ENCODE measurements at regions not wholly inside any gene's neighbourhood (a gene's known extent, or its start where the extent isn't known, plus 50 kb on each side); places are given as distances from the start of the nearest gene placed in this dataset.
A peak's percentile ranks its signal among the peaks of the same experiment; 100 is the strongest.

DNA sequence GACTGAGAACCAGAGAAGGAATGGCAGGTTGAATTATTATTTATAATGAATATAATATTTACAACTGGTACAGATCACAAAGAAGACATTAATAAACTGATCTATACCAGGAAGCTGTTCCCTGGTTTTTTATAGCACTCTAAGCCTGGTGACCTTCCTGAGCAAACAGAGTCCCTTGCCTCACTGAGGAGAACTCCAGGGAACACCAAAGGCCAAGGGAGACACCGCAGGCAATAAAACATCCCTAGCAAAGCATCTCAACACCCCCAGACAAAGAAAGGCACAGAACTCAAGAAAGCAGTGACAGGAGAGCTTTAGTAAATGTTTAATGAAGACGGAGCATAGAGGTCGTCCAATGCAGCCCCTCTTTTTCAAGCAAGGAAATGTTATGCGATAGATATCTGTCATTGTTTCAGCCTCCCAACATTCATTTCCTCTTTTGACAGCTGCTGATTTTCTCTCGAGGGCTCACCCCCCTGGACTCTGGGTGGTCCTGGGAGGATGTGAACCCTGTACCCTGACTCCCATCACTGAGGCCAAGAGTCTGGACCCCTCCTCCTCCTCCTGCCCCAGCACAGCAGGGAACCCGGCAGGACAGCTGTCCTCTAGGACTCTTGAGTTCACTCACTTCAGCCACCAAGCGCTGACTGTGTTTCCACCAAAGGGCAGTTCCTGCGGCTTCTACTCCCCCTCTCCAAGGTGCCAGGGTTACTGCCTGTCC lies 342.5 kb upstream of the GATB start:
- Histone ChIP-seq H3F3A (ENCODE audit: insufficient read depth, low read length) (no peaks in the 10 kb centered on the region), H3K9ac (ENCODE audit: low read length) (no peak overlapping the region), H3K4me3 (ENCODE audit: low read length) (no peak overlapping the region), H3K9me3 (replicated peaks; ENCODE audit: insufficient read depth, low read length) (no peaks in the 10 kb centered on the region), H3K4me1 (ENCODE audit: low read length) (peaks cover 10% of the 10 kb centered on the region), H3K36me3 (replicated peaks; ENCODE audit: insufficient read depth, low read length) (no peaks in the 10 kb centered on the region), H3K27me3 (replicated peaks; ENCODE audit: insufficient read depth, low read length) (no peaks in the 10 kb centered on the region), H3K79me2 (ENCODE audit: low read length) (no peaks in the 10 kb centered on the region), H2AFZ (ENCODE audit: low read length) (no peak overlapping the region), H3K4me2 (ENCODE audit: low read depth, low read length) (no peak overlapping the region), H3K9me2 (replicated peaks; ENCODE audit: insufficient read depth, low read length) (no peaks in the 10 kb centered on the region), H3K27ac (ENCODE audit: low read length) (no peak overlapping the region), H4K20me1 (ENCODE audit: insufficient read depth, low read length) (no peaks in the 10 kb centered on the region)
- TF ChIP-seq EZH2phosphoT487 (IDR thresholded peaks at IDR 0.05; ENCODE audit: low read length): no peak
- TF ChIP-seq, protein P1, sequence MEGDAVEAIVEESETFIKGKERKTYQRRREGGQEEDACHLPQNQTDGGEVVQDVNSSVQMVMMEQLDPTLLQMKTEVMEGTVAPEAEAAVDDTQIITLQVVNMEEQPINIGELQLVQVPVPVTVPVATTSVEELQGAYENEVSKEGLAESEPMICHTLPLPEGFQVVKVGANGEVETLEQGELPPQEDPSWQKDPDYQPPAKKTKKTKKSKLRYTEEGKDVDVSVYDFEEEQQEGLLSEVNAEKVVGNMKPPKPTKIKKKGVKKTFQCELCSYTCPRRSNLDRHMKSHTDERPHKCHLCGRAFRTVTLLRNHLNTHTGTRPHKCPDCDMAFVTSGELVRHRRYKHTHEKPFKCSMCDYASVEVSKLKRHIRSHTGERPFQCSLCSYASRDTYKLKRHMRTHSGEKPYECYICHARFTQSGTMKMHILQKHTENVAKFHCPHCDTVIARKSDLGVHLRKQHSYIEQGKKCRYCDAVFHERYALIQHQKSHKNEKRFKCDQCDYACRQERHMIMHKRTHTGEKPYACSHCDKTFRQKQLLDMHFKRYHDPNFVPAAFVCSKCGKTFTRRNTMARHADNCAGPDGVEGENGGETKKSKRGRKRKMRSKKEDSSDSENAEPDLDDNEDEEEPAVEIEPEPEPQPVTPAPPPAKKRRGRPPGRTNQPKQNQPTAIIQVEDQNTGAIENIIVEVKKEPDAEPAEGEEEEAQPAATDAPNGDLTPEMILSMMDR (IDR thresholded peaks at IDR 0.05; ENCODE audit: low read length): no peak
- TF ChIP-seq EZH2 (optimal IDR thresholded peaks at IDR 0.05; ENCODE audit: low read depth, low read length): no peak
- DNase-seq: no peak

DNA sequence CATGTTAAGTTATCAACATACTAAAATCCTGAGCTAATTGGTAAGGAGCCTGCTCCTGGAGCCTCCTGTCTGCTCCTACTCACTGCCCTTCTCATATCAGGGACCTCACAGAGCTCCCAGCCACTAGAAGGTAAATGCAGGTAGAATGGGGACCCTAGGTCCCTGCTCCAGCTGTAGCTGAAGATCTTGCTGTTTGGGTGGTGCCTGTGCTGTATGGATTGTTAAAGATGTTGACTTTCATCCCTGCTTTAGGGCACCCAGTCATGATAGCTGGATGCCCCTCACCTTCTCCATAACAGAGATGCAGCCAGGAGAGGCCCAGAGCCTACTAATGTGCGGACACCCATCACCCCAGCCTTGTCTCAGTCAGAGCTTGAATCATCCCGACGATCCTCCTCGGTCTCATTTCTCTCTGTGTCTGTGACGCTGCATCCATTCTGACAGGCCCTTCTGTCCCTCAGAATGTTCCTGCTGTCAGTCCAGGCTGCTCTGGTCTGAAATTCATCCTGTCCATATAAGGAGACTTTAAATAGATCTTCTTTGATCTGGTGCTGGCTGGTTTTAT lies 341.7 kb upstream of the GATB start:
- no peak for DNase-seq
- no peak for TF ChIP-seq EZH2phosphoT487 (IDR thresholded peaks at IDR 0.05; ENCODE audit: low read length)
- TF ChIP-seq, protein P1 (IDR thresholded peaks at IDR 0.05; ENCODE audit: low read length): no peak
- no peak for TF ChIP-seq EZH2 (optimal IDR thresholded peaks at IDR 0.05; ENCODE audit: low read depth, low read length)
- Histone ChIP-seq H3K9ac (ENCODE audit: low read length) (no peak overlapping the region), H2AFZ (ENCODE audit: low read length) (no peak overlapping the region), H3K4me3 (ENCODE audit: low read length) (no peak overlapping the region), H3K4me2 (ENCODE audit: low read depth, low read length) (no peak overlapping the region), H3F3A (ENCODE audit: insufficient read depth, low read length) (no peaks in the 10 kb centered on the region), H3K27ac (ENCODE audit: low read length) (no peak overlapping the region), H3K27me3 (replicated peaks; ENCODE audit: insufficient read depth, low read length) (no peaks in the 10 kb centered on the region), H3K36me3 (replicated peaks; ENCODE audit: insufficient read depth, low read length) (no peaks in the 10 kb centered on the region), H3K9me3 (replicated peaks; ENCODE audit: insufficient read depth, low read length) (no peaks in the 10 kb centered on the region), H3K9me2 (replicated peaks; ENCODE audit: insufficient read depth, low read length) (no peaks in the 10 kb centered on the region), H4K20me1 (ENCODE audit: insufficient read depth, low read length) (no peaks in the 10 kb centered on the region), H3K4me1 (ENCODE audit: low read length) (peaks cover 10% of the 10 kb centered on the region), H3K79me2 (ENCODE audit: low read length) (no peaks in the 10 kb centered on the region)

GRCh38 chr4:152101556-152102435 lies 341.0 kb upstream of the GATB start:
- no peak overlapping the region for H3K4me2 ChIP-seq (ENCODE audit: low read depth, low read length)
- H3K27ac ChIP-seq (ENCODE audit: low read length): no peak overlapping the region
- H3F3A ChIP-seq (ENCODE audit: insufficient read depth, low read length): no peaks in the 10 kb centered on the region
- no peaks in the 10 kb centered on the region for H3K36me3 ChIP-seq (replicated peaks; ENCODE audit: insufficient read depth, low read length)
- H3K79me2 ChIP-seq (ENCODE audit: low read length): no peaks in the 10 kb centered on the region
- no peak overlapping the region for H3K4me3 ChIP-seq (ENCODE audit: low read length)
- H2AFZ ChIP-seq (ENCODE audit: low read length): 0 out of 2 replicates have a peak overlapping the region, but pooled peaks have one; percentile 35
- TF ChIP-seq EZH2phosphoT487 (IDR thresholded peaks at IDR 0.05; ENCODE audit: low read length) (no peak), EZH2 (optimal IDR thresholded peaks at IDR 0.05; ENCODE audit: low read depth, low read length) (no peak)
- H3K4me1 ChIP-seq (ENCODE audit: low read length): peaks cover 10% of the 10 kb centered on the region
- H3K27me3 ChIP-seq (replicated peaks; ENCODE audit: insufficient read depth, low read length): no peaks in the 10 kb centered on the region
- no peaks in the 10 kb centered on the region for H3K9me2 ChIP-seq (replicated peaks; ENCODE audit: insufficient read depth, low read length)
- no peak for DNase-seq
- no peaks in the 10 kb centered on the region for H4K20me1 ChIP-seq (ENCODE audit: insufficient read depth, low read length)
- H3K9ac ChIP-seq (ENCODE audit: low read length): no peak overlapping the region
- H3K9me3 ChIP-seq (replicated peaks; ENCODE audit: insufficient read depth, low read length): no peaks in the 10 kb centered on the region
